HTR-8/SVneo (cell line): ENCODE measurements at regions not wholly inside any gene's neighbourhood (a gene's known extent, or its start where the extent isn't known, plus 50 kb on each side); places are given as distances from the start of the nearest gene placed in this dataset.
"Not testable (repeated sequence)": the region's sequence is repeated elsewhere in the genome, so short reads cannot be mapped to it uniquely, and the experiment has no call there.

Experiments used
- DNase-seq: peaks from one replicate; pipeline ENCODE4 v3.0.0; 2011; ENCODE audit warnings: low spot score, mixed read lengths; ENCODE audit not compliant: insufficient read length
- FAIRE-seq: peaks from 2 replicates; lab custom pipeline; 2011; peaks lifted over from hg19 to GRCh38; lab: Jason Lieb, UNC

DNA sequence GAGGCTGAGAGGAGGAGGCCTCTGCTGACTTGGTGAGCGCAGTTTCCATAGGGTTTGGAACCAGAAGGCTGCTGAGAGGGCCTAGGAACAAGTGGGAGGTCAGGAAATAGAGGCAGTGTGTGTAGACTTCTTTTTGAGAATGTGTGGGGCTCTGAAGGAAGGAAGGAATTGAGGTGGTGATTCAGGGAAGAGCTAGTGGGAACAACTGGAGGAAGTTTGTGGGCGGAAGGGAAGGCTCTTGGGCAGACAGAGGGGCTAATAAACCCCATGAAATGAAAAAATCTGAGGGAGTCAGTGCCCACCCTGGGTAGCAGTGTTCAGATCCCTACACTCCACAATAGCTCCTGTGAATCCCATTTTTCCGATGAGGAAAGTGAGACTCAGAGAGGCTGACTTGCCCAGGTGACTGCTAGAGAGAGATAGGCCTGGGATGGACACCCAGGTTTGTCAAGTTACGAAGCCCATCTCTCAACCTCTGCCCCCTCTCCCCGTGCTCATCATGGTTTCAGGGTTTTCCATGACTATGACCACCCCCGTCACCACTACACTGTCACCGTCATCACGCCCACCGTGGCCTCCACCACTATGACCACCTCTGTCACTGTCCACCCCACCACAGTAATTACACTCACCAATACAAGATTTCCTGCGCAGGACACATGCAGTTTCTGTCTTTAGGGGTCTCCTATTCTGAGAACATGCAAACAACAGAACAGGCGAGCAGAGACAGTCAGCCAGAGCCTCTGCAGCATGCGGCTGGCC is 106.4 kb downstream of the MRPL14 start:
- FAIRE-seq (no peak), DNase-seq (no peak)

DNA sequence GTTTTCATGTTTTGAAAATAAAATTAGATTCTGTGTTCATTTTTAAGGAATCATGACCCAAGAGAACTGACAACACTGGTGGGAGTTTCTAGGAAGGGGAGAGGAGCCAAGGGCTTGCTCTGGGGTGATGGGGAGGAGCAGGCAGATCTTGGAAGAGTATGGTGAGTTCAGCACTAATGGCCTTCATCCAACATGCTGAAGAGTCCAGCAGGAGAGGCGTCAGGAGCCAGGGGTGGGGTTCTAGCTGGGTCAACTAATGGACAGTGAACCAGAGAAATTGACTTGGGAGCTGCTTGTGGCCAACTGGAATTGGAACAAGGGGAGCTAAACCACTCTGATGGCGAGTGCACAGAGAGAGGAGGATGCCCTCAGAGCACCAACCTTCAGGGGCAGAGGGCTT is 107.1 kb downstream of the MRPL14 start:
- FAIRE-seq = no peak
- DNase-seq = no peak

DNA sequence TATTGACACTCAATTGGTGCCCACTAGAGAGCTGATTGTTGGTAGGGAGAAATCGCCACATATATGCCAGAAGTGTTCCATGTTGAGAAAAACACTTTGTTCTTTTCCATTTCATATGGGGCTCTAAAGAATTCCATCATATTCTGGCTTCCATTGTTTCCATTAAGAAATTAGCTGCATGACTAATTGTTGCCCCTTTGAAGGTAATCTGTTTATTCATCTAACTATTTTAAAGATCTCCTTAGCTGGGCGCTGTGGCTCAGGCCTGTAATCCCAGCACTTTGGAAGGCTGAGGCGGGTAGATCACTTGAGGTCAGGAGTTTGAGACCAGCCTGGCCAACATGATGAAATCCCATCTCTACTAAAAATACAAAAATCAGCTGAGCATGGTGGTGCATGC is 109.9 kb downstream of the MRPL14 start:
- FAIRE-seq, DNase-seq: not testable (repeated sequence)

GRCh38 chr6:44016131-44016870 is 111.0 kb downstream of the MRPL14 start:
- no peak for FAIRE-seq
- DNase-seq = no peak

DNA sequence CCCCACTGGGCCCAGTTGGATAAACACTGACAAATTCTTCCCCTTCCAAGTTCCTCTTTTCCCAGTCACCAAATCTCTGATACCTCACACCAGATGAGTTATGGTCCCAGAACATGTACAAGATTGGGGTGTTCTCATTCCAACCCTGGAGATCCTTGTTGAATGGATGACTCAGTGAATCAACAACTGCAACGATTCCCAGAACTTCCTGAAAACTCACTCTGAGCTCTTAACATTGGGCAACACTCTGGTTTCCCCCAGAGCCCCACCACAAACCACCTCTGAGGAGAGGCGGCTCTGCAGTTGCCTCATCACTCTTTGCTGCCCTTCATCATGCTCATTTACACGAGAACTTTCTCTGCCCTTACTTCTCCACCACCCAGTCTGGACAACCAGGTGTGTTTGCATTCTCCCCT is 115.2 kb downstream of the MRPL14 start:
- DNase-seq (peak; percentile 39), FAIRE-seq (no peak)

DNA sequence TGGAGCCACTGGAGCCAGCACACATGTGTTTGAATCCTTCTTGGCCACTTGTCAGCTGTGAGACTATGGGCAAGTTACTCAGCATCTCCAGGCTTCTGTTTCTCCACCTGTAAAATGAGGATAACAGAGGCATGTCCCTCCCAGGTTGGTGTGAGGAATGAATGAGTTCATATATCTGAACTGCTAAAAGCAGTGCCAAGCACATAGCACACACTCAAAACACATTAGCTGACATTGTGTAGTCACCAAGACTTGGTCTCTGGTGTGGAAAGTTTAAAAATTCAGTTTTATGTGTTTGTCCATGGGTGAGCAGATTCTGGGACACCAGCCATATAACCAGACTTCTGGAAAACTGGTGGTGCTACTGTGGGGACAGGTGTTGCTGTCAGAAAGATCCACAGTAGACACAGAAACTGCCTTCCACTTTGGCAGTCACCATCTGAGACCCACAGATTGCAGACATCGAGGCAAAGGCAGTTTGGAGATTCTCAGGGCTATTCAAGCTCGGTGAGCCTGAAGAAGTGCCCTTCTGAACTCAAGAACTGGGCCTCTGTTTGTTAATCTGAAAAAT is 115.8 kb downstream of the MRPL14 start:
- no peak for DNase-seq
- FAIRE-seq = peak; percentile 33

- FAIRE-seq (peak; percentile 90), DNase-seq (peak; percentile 74)
These were observed 116.6 kb downstream of the MRPL14 start for GRCh38 chr6:44010411-44011349.

DNA sequence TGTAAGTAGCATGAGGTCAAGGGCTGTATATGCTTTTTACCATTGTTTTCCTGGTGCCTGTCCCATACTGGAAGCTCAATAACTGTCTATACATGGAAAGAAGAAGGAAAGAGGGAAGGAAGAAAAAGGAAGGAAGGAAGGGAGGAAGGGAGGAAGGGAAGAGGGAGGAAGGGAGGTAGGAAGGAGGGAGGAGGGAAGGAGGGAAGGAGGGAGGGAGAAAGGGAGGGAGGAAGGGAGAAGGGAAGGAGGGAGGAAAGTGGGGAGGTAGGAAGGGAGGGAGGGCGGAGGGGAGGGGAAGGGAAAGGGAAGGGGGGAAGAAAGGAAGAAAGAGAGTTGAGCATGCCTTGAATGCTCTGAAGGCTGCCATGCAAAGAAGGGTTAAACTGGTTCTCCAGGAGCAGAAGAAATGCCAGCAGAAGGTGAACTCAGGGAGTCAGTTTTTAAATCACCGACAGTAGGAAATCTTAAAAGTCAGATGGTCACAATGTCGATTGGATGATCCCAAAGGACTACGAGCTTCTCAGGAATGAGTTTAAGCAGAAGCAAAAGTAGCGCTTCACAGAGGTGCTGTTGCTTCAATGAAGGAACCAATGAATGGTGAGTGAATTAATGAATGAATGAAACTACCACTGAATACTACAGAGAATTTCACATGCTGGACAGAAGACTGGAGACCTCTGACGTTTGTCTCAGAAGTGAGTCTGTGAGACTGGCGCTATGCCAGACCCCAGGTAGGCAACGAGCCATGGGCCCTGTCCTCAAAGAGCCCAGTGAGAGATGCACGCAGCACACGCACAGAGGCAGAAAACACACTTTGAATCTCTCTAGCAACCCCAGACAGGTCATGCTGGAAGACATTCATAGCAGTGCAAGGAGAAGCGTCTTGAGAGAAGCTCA is 117.6 kb downstream of the MRPL14 start:
- FAIRE-seq (no peak), DNase-seq (no peak)

- FAIRE-seq = no peak
These were observed 118.4 kb downstream of the MRPL14 start for GRCh38 chr6:44008821-44009370.

DNA sequence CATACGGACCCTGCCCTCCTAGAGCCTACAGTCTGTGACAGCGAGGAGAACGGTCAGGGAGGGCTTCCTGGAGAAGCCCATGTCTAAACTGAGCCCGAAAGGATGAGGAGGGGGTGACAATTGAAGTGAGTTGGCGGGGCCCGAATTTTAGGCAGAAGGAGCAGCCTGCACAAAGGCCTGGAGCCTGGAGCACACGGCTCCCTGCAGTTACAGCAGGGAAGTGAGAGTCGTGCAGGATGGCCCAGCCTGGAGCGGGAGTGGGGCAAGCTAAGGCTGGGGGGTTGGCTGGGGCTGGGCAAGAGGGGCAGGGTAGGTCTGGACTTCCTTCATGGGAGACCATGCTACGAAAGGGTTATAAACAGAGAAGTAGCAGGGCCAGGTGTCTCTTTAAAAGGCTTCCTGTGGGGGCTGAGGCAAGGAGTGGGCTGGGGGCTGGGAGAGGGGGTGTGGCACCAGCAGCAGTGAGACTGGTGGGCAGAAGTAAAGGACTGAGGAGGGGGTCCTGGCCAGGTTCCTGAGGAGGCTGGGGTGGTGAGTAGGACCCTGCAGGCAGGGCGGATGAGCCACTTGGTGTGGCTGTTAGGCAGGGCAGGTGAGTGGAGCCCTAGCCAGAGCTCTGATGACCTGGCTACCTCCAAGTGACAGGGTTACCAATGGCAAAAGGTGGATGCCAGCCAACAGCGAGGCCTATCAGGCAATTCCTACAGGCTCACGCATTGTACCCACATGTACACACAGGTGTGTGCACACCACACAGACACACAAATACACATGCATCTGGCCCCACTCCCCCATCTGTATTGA is 119.2 kb downstream of the MRPL14 start:
- no peak for DNase-seq
- no peak for FAIRE-seq

More at GRCh38 chr6:44008821-44009370, 118.4 kb downstream of the MRPL14 start:
- DNase-seq = no peak

DNA sequence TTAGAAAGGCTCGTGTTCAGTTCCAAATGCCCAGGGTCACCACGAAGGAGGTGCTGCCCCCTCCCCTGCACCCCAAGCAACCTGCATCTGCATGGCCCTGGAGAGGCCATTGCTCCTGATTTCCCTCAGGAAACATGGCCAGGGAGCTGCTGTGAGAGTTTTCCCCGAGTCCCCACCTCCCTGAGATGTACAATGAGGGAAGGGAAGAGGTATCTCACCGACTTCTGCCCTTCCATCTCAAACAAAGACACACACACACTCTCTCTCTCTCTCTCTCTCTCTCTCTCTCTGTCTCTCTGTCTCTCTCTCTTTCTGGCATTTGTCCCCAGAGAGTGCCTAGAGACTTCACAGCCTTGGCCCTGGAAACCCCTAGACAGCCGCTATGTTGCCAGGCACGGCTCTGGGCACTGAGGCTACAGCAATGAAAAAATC is 120.4 kb downstream of the MRPL14 start:
- FAIRE-seq = no peak
- no peak for DNase-seq

DNA sequence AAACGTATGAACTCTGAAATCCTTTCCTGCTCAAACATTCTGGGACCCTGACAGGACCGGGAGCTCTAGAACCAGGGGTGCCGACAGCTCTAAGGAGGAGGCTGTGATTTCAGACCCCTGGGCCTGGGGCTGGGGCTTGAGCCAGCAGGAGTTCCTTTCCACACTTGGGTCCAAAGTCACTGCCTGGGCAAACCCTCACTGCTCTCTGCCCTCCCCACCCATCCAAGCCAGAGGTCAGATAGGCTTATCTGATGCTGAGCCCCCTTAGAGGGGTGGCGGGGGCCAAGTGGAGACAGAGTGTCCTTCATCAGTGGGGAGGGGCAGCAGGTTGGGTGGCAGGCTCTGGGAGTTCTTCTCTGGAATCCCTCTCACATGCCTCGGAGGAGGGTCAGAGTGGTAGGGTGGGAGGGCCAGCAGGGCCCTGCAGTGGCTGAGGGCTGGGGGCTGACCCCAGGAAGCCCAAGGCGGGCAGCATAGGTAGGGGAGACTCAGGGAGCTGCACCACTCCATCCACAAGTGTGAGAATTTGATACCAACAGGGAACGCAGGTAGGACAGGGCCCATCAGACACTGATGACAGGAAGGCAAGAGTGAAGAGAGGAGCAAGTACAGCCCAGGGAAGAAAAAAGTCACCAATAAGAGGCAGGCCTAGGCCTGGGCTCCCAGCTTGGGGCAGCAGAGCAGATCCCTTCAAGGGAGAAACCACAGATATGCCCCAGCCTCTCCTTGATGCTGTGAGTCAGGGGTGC is 121.0 kb downstream of the MRPL14 start:
- FAIRE-seq = no peak
- DNase-seq = no peak

DNA sequence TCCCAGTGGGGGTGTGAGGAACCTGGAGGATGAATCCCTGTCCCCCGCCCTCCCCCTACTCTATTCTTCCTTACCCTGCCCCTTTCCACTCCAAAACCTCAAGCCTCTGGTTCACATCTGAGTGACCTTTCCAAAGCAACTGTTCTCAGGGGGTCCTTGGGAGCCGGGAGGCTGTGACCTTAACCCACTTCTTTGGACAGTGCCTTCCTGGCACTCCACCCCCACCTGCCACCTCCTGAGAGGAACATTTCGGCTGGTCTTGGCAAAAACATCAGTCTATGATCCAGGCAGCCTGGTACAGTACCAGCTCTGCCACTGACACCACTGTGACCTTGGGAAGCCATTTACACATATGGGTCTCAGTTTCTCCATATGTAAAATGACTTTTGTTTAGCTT is 121.7 kb downstream of the MRPL14 start:
- no peak for DNase-seq
- no peak for FAIRE-seq

- no peak for FAIRE-seq
- DNase-seq = no peak
These were observed 122.4 kb downstream of the MRPL14 start for GRCh38 chr6:44004625-44005506.

DNA sequence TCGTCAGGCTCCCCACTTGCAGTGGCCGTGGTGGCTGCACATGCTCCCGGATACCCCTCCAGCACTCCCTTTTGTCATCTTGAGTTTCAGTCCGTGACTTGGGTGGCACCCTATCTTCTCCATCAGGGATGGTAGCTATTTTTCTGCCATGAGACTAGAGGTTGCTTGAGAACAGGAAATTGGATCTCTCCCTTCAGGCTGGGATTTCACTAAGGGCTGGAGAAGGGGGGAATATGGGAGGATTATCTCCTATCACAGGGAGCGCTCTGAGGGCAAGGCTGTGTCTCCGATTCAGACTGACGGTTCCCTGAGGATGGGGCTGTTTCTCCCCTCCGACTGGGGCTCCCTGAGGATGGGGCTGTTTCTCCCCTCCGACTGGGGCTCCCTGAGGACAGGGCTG is 123.1 kb downstream of the MRPL14 start:
- no peak for DNase-seq
- FAIRE-seq = no peak

DNA sequence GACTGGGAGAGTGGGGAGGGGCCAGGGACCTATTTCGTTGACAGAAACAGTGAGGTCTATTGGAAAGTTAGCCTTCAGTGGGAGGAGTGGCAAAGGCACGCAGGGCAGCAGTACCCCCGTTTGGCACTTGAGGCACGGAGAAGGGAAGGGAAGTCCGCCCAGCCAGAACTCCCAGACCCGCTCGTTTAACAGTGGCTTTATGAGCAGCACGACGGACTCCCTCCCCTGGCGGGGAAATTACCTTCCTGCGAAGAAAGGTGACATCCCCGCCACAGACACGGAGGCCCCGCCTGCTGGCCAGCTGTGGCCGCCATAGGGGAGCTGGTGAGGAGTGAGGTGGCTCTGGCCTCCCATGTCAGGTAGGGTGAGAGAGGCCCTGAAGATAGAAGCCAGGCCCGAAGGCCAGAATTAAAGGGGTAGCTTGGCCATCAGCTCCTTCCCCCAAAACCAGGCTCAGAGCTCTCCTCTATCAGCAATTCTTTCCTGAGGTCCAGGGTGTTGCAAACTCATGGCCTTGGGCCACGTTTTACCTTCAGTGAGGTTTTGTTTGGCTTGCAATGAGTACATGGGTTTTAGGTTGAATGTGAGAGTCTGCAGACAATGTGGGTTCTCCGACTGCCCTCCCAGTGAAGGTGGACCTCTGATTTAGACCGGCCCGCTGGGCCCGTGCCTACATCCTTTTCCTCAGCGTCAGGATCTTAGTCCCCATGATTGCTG is 123.7 kb downstream of the MRPL14 start:
- FAIRE-seq = no peak
- no peak for DNase-seq
